Kidney epithelial cell (primary cell): ENCODE measurements at regions not wholly inside any gene's neighbourhood (a gene's known extent, or its start where the extent isn't known, plus 50 kb on each side); places are given as distances from the start of the nearest gene placed in this dataset.

Experiments
- DNase-seq: peaks from one replicate; pipeline ENCODE4 v3.0.0-alpha.2; 2010; ENCODE audit warnings: low read depth
- H3K27me3 ChIP-seq: 2 replicates; pipeline ENCODE4 v1.6.0; 2011; ENCODE audit warnings: low read length; ENCODE audit not compliant: control insufficient read depth, insufficient read depth
- H3K36me3 ChIP-seq: 2 replicates; pipeline ENCODE4 v1.5.1; 2011; ENCODE audit warnings: low read length; ENCODE audit not compliant: control insufficient read depth, insufficient read depth
- H3K4me3 ChIP-seq: 2 replicates; pipeline ENCODE4 v1.5.1; 2011; ENCODE audit warnings: low read depth, mild to moderate bottlenecking, control low read depth, low read length
- TF ChIP-seq, protein P1 (sequence below): IDR thresholded peaks from 2 replicates; pipeline ENCODE4 v1.5.1; 2011; ENCODE audit warnings: mild to moderate bottlenecking, moderate library complexity, low read length, control low read depth, inconsistent platforms; ENCODE audit not compliant: insufficient read depth, poor library complexity, severe bottlenecking

DNA sequence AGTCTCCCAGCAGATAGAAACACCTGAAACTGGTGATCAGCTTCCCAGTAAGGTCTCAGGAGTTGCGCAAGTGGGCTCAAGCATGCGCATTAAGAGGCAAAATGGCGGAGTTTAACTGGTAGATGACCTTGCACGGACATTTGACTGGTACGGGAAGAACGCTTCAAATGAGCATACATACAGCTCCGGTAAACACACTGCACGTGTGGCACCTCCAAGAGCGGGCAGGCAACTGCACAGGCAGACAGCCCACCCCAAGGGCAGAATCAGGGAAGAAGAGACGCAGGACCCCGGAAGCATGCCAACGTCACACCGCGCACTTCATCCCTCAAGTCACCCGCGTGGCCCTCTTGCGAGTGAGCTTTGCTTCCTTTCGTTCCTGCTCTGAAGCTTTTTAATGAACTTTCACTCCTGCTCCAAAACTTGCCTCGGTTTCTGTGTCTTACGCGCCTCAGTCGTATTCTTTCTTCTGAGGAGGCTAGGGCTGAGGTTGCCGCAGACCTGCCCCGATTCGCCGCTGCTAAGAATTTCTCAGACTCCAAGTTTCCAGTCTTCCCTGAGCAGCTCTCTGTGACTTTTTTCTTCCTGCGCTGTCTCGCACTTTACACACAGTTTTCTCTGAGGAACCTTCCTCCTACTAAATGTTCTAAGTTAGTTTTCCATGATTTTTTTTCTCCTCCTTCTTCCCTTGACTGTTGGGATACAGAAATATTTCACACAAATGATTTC lies 180.7 kb upstream of the ZFP42 start:
- TF ChIP-seq, protein P1, sequence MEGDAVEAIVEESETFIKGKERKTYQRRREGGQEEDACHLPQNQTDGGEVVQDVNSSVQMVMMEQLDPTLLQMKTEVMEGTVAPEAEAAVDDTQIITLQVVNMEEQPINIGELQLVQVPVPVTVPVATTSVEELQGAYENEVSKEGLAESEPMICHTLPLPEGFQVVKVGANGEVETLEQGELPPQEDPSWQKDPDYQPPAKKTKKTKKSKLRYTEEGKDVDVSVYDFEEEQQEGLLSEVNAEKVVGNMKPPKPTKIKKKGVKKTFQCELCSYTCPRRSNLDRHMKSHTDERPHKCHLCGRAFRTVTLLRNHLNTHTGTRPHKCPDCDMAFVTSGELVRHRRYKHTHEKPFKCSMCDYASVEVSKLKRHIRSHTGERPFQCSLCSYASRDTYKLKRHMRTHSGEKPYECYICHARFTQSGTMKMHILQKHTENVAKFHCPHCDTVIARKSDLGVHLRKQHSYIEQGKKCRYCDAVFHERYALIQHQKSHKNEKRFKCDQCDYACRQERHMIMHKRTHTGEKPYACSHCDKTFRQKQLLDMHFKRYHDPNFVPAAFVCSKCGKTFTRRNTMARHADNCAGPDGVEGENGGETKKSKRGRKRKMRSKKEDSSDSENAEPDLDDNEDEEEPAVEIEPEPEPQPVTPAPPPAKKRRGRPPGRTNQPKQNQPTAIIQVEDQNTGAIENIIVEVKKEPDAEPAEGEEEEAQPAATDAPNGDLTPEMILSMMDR, result no peak
- no peak for DNase-seq
- Histone ChIP-seq H3K27me3 (no peaks in the 10 kb centered on the region), H3K4me3 (peak overlapping the region; percentile 24), H3K36me3 (no peaks in the 10 kb centered on the region)

DNA sequence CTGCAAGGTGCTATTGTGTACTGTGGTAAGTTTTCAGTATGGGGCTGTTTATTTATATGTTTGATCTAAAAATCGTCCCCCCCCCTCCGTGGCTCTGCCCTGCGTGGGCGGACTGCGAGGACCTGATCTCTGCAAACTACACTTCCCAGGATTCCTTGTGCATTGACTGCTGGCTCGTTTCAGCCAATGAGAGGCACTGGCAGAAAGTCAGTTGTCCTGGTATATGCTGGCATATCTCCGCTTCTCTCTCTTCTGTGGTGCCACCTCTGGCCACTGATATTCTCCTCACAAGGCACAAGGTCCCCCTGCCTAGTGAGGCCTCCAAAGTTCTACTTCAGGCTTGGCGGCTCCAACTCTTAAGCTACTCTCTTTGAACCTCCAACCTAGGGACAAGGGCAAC lies 168.8 kb upstream of the ZFP42 start:
- H3K27me3 ChIP-seq, result no peaks in the 10 kb centered on the region
- DNase-seq, result no peak
- H3K4me3 ChIP-seq, result no peak overlapping the region
- TF ChIP-seq, protein P1, result no peak
- no peaks in the 10 kb centered on the region for H3K36me3 ChIP-seq

DNA sequence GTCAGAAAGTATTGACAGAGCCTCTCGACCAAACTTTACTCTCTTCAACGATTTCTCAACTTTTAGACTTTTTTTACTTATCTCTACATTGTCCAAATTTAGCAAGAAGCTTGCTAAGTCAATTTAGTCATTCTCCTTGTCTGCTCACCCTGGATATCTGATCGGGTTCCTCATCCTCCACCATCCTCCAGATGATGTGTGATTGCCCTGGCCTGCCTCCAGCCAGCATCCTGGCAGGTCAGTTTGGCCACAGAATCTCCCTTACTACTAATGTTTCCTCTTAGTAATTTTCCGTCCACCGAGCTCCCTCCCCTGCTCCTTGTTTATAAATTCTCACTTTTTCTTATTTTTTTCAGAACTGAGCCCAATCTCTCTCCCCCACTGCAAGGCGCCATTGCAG lies 167.9 kb upstream of the ZFP42 start:
- TF ChIP-seq, protein P1, result no peak

DNA sequence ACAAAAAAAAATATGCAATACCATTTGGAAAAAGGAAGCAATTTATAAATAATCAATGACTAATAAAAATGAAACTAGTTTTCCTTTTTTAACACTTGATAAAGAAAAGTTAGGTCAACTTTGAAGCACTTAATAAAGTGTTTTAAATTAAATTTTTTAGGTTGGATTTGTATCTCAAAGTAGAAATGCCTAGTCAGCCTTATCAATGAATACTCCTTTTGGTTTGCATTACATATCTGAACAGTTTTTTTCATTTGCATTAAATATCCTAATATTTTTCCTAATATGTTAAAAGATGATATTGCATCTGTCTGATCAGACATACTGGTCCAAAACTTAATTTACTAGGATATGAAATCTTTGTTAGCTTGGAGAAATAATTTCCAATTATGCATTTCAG lies 155.8 kb upstream of the ZFP42 start:
- Histone ChIP-seq H3K4me3 (no peak overlapping the region), H3K27me3 (no peaks in the 10 kb centered on the region), H3K36me3 (no peaks in the 10 kb centered on the region)
- TF ChIP-seq, protein P1, result no peak
- no peak for DNase-seq

More for the DNA sequence above, 167.9 kb upstream of the ZFP42 start:
- Histone ChIP-seq H3K36me3 (no peaks in the 10 kb centered on the region), H3K27me3 (no peaks in the 10 kb centered on the region), H3K4me3 (no peak overlapping the region)
- no peak for DNase-seq

DNA sequence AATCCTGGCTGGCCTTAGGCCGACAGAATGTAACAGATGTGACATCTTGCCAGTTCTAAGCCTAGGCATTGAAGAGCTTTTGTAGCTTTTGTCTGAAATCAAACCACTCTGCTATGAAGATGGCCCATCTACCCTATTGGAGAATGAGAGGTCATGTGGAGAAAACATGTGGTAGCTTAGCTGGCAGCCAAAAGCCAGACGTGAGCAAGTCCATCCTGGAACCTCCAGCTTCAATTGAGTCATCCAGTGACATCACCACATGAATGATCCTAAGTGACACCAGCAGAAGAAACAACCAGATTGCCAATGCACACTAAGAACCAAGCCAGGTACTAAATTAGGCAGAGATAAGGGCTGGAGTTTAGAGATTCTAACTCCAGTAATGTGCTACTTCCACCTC lies 154.8 kb upstream of the ZFP42 start:
- TF ChIP-seq, protein P1, result no peak
- no peak for DNase-seq
- H3K27me3 ChIP-seq, result no peaks in the 10 kb centered on the region
- no peaks in the 10 kb centered on the region for H3K36me3 ChIP-seq
- no peak overlapping the region for H3K4me3 ChIP-seq
